C4-2B (cell line): ENCODE measurements at regions not wholly inside any gene's neighbourhood (a gene's known extent, or its start where the extent isn't known, plus 50 kb on each side); places are given as distances from the start of the nearest gene placed in this dataset.

Experiments
- H3K27ac ChIP-seq: fragments of 450-650 bp; 2 replicates; pipeline ENCODE4 v1.5.1; 2017
- ZFX ChIP-seq: fragments of 450-650 bp; IDR thresholded peaks from 2 replicates; pipeline ENCODE4 v1.6.1; 2017
- TF ChIP-seq, protein P1 (sequence below): fragments of 450-650 bp; conservative IDR thresholded peaks from 2 replicates; pipeline ENCODE4 v1.5.1; 2017; ENCODE audit warnings: mild to moderate bottlenecking

DNA sequence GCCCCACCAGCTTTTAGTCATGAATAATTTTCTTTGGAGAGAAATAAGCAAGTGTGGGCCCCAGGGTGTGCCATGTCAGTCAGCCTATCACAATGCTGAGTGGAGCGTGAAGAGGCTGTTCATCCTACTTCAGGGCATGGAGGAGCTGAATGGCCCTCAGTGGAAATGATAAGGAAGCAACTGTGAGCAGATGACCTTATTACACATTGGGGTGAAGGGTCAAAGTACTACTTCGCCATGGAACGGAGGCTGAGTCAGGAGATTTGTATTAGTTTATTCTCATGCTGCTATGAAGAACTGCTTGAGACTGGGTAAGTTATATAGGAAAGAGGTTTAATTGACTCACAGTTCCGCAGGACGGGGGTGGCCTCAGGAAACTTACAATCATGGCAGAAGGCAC is 231.0 kb upstream of the ADAMTS16 start:
- TF ChIP-seq, protein P1, sequence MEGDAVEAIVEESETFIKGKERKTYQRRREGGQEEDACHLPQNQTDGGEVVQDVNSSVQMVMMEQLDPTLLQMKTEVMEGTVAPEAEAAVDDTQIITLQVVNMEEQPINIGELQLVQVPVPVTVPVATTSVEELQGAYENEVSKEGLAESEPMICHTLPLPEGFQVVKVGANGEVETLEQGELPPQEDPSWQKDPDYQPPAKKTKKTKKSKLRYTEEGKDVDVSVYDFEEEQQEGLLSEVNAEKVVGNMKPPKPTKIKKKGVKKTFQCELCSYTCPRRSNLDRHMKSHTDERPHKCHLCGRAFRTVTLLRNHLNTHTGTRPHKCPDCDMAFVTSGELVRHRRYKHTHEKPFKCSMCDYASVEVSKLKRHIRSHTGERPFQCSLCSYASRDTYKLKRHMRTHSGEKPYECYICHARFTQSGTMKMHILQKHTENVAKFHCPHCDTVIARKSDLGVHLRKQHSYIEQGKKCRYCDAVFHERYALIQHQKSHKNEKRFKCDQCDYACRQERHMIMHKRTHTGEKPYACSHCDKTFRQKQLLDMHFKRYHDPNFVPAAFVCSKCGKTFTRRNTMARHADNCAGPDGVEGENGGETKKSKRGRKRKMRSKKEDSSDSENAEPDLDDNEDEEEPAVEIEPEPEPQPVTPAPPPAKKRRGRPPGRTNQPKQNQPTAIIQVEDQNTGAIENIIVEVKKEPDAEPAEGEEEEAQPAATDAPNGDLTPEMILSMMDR: no peak
- TF ChIP-seq ZFX: no peak

DNA sequence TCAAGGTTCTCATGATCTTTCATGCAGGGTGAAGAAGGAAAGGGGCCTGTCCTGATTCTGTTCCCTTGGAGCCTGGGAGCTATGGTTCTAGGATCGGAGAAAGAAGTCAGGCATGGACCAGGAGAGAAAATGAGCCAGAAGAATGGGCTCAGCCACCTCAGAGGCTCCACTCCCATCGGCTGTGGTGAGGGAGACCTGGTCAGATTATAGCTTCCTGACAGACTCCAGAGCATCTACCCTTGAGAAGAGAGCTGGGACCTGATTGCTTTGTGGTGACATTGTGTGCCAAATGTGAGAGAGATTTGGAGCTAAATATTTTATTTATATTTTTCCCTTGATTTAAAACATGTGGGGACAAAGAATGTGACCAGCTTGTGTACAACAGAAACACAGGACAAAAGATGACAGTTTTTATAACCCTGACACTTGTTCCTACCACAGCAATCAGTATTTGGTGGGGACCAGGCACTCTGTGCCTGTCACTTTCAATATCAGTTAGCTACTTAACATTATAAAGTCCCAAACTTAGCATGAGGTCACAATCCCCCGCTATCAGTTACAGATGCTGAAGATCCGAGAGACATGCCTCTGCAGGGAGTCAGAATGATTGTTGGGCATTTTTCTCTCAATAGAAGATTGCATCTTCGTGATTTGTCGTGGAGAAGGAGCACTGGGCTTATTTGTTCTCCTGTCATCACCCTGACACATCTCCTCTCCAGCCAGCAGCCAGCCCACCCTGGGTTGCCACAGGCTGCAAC is 228.3 kb upstream of the ADAMTS16 start:
- no peak for TF ChIP-seq ZFX
- TF ChIP-seq, protein P1: no peak
- H3K27ac ChIP-seq: no peak overlapping the region

More for the DNA sequence above, 231.0 kb upstream of the ADAMTS16 start:
- no peak overlapping the region for H3K27ac ChIP-seq

DNA sequence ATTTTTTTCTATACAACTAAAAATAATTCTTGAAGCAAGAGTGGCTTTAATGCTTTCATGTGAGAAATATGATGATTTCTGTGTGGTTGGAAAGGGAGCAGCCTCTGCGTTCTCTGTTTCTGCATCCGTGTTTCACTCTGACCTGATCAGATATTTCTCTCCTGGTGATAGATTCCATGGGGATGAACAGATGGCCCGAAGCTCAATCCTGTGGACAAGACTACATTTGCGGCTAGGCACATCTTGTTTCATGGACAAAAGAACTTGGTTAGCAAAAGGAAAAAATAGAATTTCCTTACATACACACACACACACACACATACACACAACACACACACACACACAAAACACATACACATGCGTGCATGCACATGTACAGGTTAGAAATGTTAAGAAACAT is 218.2 kb upstream of the ADAMTS16 start:
- no peak overlapping the region for H3K27ac ChIP-seq
- TF ChIP-seq, protein P1: no peak
- no peak for TF ChIP-seq ZFX

DNA sequence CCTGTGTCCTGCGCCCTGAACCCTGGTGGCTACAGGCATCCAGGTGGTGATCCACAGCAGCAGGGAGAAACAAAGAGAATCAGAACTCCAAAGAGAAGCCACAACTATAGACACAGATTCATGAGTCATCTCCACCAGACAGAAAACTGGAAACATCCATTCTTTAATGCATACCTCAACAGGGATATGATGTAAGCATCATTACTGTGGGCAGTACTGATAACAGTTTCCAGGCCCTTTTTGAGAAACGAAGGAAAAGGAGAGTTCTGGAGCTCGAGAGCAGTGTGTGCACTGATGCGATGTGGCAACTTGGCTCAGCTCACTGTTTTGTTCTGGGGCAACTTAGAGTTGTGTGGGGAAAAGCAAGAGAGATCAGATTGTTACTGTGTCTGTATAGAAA is 215.6 kb upstream of the ADAMTS16 start:
- no peak overlapping the region for H3K27ac ChIP-seq
- TF ChIP-seq, protein P1: no peak
- no peak for TF ChIP-seq ZFX

DNA sequence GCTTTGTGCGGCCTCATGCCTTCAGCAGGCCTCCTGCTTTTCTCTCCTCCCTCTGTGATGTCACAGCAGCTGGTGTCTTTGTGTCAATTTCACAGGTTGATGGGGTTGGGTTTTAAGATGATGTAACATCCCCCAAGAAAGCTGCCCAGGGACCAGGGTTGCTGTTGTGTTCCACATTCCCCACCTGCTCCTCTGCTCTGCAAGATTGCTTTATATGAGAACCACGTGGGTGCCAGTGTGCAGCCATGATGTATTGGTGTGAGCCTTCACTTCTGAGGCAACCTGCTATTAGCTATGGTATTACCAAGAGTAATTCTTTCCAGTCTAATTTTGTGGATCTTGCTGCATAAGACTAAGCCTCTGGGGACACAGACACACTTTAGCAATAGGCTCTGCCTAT is 213.0 kb upstream of the ADAMTS16 start:
- no peak for TF ChIP-seq ZFX
- TF ChIP-seq, protein P1: no peak
- no peak overlapping the region for H3K27ac ChIP-seq

DNA sequence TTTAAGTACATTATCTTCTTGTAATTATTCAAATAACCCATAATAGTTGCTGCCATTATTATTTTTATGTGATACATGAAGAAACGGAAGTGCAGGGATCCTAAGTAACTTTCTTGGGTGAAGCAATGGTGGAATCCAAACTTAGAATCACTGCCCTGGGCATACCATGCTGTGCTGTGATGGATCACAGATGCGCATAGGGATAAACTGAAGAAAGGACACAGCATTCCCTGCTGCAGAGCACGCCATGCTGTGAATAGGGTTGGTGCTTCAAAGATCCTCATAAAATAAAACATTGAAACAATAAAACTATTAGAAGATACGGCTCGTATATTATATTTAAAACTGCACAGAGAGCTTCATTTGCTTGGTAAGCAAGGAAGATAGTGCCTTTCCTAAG is 211.7 kb upstream of the ADAMTS16 start:
- no peak overlapping the region for H3K27ac ChIP-seq
- no peak for TF ChIP-seq ZFX
- TF ChIP-seq, protein P1: no peak

DNA sequence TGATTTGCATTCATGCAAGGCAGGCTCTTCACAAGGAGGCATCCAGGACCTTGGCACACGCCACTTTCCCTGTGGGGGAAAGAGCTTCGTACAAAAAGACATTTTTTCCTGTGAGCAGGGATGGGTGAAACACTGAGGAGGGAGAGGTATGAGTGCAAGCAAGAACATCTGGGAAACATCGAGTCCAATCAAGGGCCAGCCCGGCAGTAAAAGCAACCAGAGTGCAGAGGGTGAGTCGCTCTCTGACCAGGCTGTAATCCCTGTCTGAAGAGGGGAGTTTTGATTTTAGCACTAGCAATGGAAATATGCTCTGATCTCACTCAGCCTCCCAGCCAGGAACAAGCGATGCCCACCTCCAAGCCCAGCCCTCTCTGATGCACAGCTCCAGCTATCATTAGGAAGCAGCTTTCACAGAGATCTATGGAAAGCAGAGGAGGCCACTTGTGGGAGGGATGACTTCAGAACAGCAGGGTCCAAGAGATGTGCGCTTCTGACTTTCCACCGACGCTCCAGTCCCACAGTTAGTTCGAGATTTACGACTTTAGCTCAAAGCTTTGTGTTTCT is 211.0 kb upstream of the ADAMTS16 start:
- TF ChIP-seq, protein P1: no peak
- no peak for TF ChIP-seq ZFX

More for the DNA sequence above, 211.0 kb upstream of the ADAMTS16 start:
- H3K27ac ChIP-seq: no peak overlapping the region
